Amniotic stem cell (primary cell): ENCODE measurements at regions not wholly inside any gene's neighbourhood (a gene's known extent, or its start where the extent isn't known, plus 50 kb on each side); places are given as distances from the start of the nearest gene placed in this dataset.

ENCODE experiments used
- DNase-seq: peaks from one replicate; lab custom pipeline; 2025; lab: John Stamatoyannopoulos, UW

GRCh38 chr3:67288466-67289106, 290.5 kb downstream of the KBTBD8 start:
- no peak for DNase-seq

GRCh38 chr3:67289626-67290025, 291.5 kb downstream of the KBTBD8 start:
- DNase-seq = no peak

- DNase-seq = no peak
These were observed 292.3 kb downstream of the KBTBD8 start for GRCh38 chr3:67290438-67290837.

GRCh38 chr3:67291287-67292252, 293.5 kb downstream of the KBTBD8 start:
- no peak for DNase-seq

GRCh38 chr3:67292356-67293121, 294.4 kb downstream of the KBTBD8 start:
- DNase-seq = no peak

- no peak for DNase-seq
These were observed 296.2 kb downstream of the KBTBD8 start for GRCh38 chr3:67294341-67294740.

GRCh38 chr3:67296039-67296892, 298.2 kb downstream of the KBTBD8 start:
- no peak for DNase-seq

- no peak for DNase-seq
These were observed 299.8 kb downstream of the KBTBD8 start for GRCh38 chr3:67297715-67298475.

GRCh38 chr3:67301556-67301955, 303.4 kb downstream of the KBTBD8 start:
- DNase-seq = no peak

- DNase-seq = no peak
These were observed 304.4 kb downstream of the KBTBD8 start for GRCh38 chr3:67302489-67302888.

GRCh38 chr3:67305160-67305559, 307.1 kb downstream of the KBTBD8 start:
- DNase-seq = no peak

- no peak for DNase-seq
These were observed 307.8 kb downstream of the KBTBD8 start for GRCh38 chr3:67305922-67306321.

- no peak for DNase-seq
These were observed 313.3 kb downstream of the KBTBD8 start for GRCh38 chr3:67311440-67311839.

- no peak for DNase-seq
These were observed 314.0 kb downstream of the KBTBD8 start for GRCh38 chr3:67312155-67312554.

- no peak for DNase-seq
These were observed 320.1 kb downstream of the KBTBD8 start for GRCh38 chr3:67318162-67318561.

- no peak for DNase-seq
These were observed 326.4 kb downstream of the KBTBD8 start for GRCh38 chr3:67324554-67324953.
